ENCODE measurements at regions not wholly inside any gene's neighbourhood (a gene's known extent, or its start where the extent isn't known, plus 50 kb on each side); places are given as distances from the start of the nearest gene placed in this dataset.

- peak overlapping the region; percentile 60 for H3K4me3 ChIP-seq (ENCODE audit: low read length)
- DNase-seq (ENCODE audit: low read depth), result no peak
- TF ChIP-seq CTCF (conservative IDR thresholded peaks at IDR 0.05; ENCODE audit: low read depth, low read length), result no peak
Observed at GRCh38 chr4:183798301-183799253, 106.5 kb upstream of the STOX2 start.

- no peak for DNase-seq (ENCODE audit: low read depth)
- H3K4me3 ChIP-seq (ENCODE audit: low read length), result no peak overlapping the region
- no peak for TF ChIP-seq CTCF (conservative IDR thresholded peaks at IDR 0.05; ENCODE audit: low read depth, low read length)
Observed at GRCh38 chr4:183801457-183802165, 103.5 kb upstream of the STOX2 start.

- no peak for TF ChIP-seq CTCF (conservative IDR thresholded peaks at IDR 0.05; ENCODE audit: low read depth, low read length)
- no peak overlapping the region for H3K4me3 ChIP-seq (ENCODE audit: low read length)
Observed at GRCh38 chr4:183806341-183806740, 98.8 kb upstream of the STOX2 start.

GRCh38 chr4:183807420-183808096, 97.5 kb upstream of the STOX2 start:
- TF ChIP-seq CTCF (conservative IDR thresholded peaks at IDR 0.05; ENCODE audit: low read depth, low read length), result no peak
- no peak overlapping the region for H3K4me3 ChIP-seq (ENCODE audit: low read length)
- no peak for DNase-seq (ENCODE audit: low read depth)

More at GRCh38 chr4:183806341-183806740, 98.8 kb upstream of the STOX2 start:
- DNase-seq (ENCODE audit: low read depth), result no peak

GRCh38 chr4:183808097-183808456, 97.0 kb upstream of the STOX2 start:
- no peak for DNase-seq (ENCODE audit: low read depth)
- TF ChIP-seq CTCF (conservative IDR thresholded peaks at IDR 0.05; ENCODE audit: low read depth, low read length), result no peak
- H3K4me3 ChIP-seq (ENCODE audit: low read length), result no peak overlapping the region

GRCh38 chr4:183812567-183812966, 92.5 kb upstream of the STOX2 start:
- no peak for TF ChIP-seq CTCF (conservative IDR thresholded peaks at IDR 0.05; ENCODE audit: low read depth, low read length)
- peak; percentile 82 for DNase-seq (ENCODE audit: low read depth)
- H3K4me3 ChIP-seq (ENCODE audit: low read length), result no peak overlapping the region
